Activated T-helper 9 cell treated with anti-CD3 and anti-CD28 coated beads, Interleukin-2, amount 50 U/mL, for 16 hours (primary cell): ENCODE measurements at regions not wholly inside any gene's neighbourhood (a gene's known extent, or its start where the extent isn't known, plus 50 kb on each side); places are given as distances from the start of the nearest gene placed in this dataset.

Experiments
- DNase-seq: peaks from one replicate; pipeline ENCODE4 v3.0.0-alpha.2; 2020; ENCODE audit warnings: low read depth

DNA sequence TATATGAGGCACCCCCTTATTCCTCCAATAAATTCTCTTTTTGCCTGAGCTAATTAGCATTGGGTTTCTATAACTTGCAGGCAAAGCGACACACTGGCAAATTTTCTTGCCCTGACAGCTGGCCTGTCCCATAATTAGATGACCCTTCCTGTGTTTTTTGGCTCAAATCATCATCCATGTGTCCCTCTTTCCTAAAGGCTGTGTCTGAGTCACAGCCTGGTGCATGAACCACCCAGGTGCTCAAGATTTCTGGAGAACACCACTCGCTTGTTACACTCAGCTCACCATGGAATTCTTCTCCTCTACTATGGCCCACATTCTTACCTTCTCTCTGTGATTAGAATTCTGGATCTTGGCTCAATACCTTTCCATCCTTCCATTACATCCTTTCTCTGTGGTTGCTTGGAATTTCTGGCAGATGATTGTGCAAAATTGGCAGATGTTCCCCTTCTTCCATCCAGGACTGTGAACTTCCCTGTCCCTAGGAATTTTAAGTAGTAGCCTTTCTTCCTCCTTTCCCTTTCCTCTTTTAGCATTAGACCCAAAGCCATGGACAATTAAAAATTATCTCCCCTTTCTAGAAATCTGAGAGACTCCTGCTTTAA, 116.0 kb upstream of the ANKRD1 start:
- no peak for DNase-seq

DNA sequence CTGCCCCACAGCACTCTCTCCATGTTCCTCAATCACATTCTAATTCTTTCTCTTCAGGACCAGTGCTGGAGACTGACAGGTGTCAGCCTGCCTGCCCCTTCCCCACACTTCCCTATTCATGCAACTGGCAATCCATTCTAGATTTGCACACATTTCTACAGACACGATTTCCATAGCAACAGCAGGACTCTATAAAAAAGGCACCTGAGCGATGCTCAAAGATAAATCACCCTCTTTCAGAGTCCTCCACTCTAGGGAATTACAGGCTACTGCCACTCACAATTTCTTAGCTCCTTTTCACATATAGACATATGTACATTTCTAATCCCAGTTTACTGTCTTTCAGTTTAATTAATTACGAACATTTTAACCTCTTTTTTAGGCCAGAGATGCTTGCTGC, 118.1 kb upstream of the ANKRD1 start:
- no peak for DNase-seq

DNA sequence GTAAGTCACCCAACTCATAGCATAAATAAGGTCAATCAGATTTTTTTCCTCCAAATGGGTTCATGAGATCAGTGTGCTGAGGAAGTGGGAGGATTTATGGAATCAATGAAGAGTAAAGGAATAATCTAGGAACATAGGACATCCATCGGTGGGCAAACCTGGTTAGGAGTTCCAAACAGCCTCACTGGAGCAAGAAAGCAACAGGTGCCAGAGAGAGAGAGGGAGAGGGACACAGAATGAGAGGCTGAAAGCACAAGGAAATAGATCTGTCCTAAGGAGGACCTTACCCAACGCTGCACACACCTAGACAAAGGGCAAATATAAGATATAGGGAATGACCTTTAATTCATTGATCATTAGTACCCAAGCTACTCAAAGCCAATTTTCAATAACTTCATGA, 119.5 kb upstream of the ANKRD1 start:
- no peak for DNase-seq

GRCh38 chr10:91042069-91042468, 121.2 kb upstream of the ANKRD1 start:
- no peak for DNase-seq

GRCh38 chr10:91043173-91043910, 122.5 kb upstream of the ANKRD1 start:
- no peak for DNase-seq

GRCh38 chr10:91046869-91047268, 126.0 kb upstream of the ANKRD1 start:
- DNase-seq = no peak

- DNase-seq = no peak
Measured at GRCh38 chr10:91048380-91048779, 127.5 kb upstream of the ANKRD1 start.

DNA sequence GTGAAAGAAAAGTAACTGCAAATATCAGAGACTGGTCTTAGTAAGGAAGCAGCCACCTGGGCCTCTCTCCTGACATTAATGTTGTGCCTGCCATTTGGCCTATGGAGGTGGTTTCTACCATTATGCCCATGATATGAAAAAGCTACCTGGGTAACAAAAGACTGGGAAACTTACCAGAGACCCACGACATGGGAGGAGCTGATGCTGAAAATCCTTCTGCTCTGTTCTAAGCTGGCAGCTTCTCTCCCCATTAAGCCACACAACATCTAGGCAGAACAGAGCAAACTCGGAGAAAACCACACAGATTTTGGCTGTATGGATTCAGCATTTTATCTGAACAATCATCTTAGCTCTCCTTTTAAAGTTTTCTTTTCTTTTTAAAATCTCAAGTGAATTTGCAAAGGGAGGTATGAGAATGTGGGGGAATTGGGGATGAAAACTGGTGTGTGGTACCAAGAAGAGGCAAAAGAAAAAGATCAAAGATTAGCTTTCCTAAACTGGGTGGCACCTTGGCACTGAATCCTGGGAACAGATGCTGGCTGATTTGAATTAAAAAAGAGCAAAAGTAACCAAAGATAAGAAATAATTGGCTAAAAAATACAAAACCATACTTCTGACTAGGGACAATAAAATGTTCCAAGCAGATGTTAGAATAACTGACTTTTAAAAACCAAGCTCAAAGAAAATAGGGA, 128.6 kb upstream of the ANKRD1 start:
- no peak for DNase-seq

GRCh38 chr10:91049988-91050360, 129.1 kb upstream of the ANKRD1 start:
- no peak for DNase-seq

GRCh38 chr10:91050371-91051034, 129.6 kb upstream of the ANKRD1 start:
- DNase-seq = no peak

- DNase-seq = no peak
Measured at GRCh38 chr10:91051829-91052228, 130.9 kb upstream of the ANKRD1 start.

- no peak for DNase-seq
Measured at GRCh38 chr10:91054325-91054724, 133.4 kb upstream of the ANKRD1 start.

- DNase-seq = no peak
Measured at GRCh38 chr10:91061187-91061586, 140.3 kb upstream of the ANKRD1 start.

GRCh38 chr10:91061608-91062007, 140.7 kb upstream of the ANKRD1 start:
- DNase-seq = no peak

DNA sequence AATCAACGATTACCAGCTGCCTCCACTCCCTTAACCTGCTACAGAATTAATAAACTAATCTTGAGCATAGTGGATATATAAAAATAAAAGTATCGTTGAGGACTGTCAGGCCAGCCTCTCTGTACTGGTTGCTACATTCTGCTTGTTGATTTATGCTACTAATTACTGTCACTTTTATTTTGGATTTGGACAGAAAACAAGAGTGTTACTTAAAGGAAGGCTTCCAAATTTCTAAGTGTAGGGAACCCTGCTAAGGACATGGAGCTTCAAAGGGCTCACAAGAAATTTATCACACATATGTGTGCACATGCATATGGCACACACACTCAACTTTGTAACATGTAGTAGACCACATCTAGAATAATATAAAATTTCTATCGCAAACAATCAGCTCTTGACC, 141.2 kb upstream of the ANKRD1 start:
- no peak for DNase-seq

- no peak for DNase-seq
Measured at GRCh38 chr10:91071786-91072185, 148.7 kb upstream of the PCGF5 start.

DNA sequence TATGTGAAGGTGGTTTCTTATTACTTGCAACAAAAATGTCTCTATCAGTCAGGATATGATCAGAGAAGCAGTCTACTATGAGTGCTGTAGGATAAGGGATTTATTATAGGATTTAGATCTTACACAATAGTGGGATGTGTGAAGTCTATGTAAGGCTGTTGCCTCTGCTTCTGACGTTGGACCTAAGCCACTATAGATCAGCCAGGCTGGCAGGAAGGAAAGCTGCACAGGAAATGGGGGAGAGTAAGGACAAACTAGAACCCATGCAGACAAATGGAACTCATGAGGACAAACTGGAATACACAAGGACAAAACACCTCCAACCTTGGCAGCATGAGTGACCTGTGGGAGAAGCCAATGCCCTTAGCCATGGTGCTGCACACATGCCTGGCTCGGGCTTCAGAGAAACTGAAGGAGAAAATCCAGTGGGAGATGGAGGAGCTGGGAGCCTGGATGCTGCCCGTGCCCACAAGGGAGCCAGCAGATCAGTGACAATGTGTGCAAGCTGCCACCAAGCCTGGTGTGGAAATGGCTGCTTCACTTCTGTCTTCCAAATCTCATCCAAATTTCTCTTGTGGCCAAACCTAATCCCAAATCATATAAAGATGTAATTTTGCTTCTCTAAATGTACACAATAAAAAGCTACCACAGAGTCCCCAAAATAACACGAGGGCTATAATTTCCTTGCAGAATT, 147.0 kb upstream of the PCGF5 start:
- no peak for DNase-seq

DNA sequence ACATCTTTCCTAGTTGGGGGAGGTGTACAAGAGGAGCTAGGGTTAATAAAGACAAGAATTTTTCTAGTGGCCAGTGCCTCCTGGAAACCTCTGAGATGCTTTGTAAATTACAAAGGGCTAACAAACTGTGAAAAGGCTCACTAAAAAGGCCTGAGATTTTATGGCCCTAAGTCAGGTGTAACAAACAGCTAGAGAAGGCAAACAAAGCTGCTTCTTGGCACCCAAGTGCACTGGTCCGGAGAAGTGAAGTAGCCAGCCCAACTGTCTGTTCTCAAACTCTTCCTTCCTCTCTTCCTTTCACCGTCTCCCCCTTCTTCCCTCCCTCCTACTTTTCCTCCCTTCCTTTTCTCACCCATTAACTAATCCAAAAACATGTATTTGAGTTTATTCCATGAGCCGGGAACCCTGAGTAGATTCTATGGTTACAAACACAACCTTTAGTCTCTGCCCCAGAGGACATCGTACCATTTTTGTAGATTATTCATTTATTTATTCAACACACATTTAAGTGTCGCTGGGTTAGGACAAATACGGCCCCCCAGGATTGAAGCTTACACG, 143.4 kb upstream of the PCGF5 start:
- DNase-seq = no peak

DNA sequence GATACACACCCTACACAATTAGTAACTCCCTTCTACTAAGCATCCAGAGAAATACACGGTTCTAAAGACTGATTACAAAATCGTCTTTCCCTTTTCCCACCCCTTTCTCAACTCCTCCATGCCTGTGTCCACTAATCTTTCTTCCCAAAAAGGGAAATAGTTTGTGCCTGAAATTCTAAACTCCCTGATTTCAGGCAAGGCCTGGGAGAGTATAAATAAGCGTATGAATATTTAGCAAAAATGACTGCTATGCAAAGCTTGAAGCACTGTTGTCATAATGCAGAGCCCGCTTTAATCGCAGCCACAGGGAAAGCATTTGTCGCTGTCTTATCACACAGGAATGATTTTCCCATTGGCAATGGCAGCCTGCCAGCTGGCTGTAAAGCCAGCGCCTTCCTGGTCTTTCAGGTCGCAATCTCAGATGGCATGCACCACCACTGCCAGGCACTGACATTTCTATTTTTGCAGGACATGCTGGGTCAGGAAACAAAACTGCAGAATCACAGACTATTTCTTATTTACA, 142.9 kb upstream of the PCGF5 start:
- DNase-seq = no peak

- no peak for DNase-seq
Measured at GRCh38 chr10:91080776-91081175, 139.7 kb upstream of the PCGF5 start.

GRCh38 chr10:91082447-91082846, 138.0 kb upstream of the PCGF5 start:
- DNase-seq = no peak
